ENCODE measurements at regions not wholly inside any gene's neighbourhood (a gene's known extent, or its start where the extent isn't known, plus 50 kb on each side); places are given as distances from the start of the nearest gene placed in this dataset.

GRCh38 chr17:14454746-14455145 is 153.9 kb downstream of the HS3ST3B1 start:
- TF ChIP-seq CTCF (IDR thresholded peaks at IDR 0.05 in 4 of 5, conservative IDR thresholded peaks at IDR 0.05 in 1 of 5) (no peak), POLR2A (IDR thresholded peaks at IDR 0.05) (no peak)

Data from gastrocnemius medialis (tissue), 4 donors.